Body of pancreas (tissue), 4 donors: ENCODE measurements at regions not wholly inside any gene's neighbourhood (a gene's known extent, or its start where the extent isn't known, plus 50 kb on each side); places are given as distances from the start of the nearest gene placed in this dataset.

Experiments used
- POLR2A ChIP-seq, 3 donors: fragments of 450-650 bp; IDR thresholded peaks; one replicate each; pipeline ENCODE4 v1.6.1; 2016; ENCODE audit warnings: antibody characterized with exemption in 3 of 3, mild to moderate bottlenecking in 2 of 3
- TF ChIP-seq, protein P1 (sequence below), 7 experiments: fragments of 450-650 bp in 4 of 7; fragments of 200-600 bp in 3 of 7; sonication (generic) in 3 of 7; IDR thresholded peaks; one replicate each; pipeline ENCODE4 v1.5.1; 2016 to 2019; ENCODE audit warnings: antibody characterized with exemption in 7 of 7

DNA sequence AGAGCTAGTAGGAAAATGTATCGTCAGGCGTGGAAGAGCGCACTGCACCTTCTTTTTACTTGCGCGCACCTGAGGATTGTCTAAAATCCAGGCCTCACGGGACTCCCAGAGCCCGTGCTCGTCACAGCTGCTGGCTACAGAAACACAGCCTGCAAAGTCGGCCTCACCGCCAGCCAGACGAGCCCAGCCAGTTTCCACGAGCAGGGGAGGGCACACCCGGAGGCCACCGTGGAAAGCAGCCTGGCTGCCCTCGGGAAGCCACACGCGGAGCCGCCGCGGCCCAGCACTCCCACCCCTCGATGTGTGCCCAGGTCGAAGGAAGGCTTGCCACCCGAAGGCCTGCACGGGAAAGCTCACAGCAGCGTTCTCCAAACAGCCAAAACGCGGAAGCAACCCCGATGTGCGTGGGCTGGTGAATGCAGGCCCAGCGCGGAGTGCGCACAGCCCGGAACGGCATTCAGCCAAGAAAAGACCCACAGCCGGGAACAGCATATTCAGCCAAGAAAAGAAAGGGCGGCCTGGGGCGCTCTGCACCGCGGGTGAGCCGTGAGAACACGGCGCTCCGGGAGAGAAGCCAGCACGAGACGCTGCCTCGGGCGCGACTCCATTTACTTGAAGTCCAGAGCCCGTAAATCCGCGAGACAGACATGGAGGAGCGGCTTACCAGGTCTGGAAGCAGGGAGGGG is 53.9 kb upstream of the SALL3 start:
- TF ChIP-seq, protein P1, sequence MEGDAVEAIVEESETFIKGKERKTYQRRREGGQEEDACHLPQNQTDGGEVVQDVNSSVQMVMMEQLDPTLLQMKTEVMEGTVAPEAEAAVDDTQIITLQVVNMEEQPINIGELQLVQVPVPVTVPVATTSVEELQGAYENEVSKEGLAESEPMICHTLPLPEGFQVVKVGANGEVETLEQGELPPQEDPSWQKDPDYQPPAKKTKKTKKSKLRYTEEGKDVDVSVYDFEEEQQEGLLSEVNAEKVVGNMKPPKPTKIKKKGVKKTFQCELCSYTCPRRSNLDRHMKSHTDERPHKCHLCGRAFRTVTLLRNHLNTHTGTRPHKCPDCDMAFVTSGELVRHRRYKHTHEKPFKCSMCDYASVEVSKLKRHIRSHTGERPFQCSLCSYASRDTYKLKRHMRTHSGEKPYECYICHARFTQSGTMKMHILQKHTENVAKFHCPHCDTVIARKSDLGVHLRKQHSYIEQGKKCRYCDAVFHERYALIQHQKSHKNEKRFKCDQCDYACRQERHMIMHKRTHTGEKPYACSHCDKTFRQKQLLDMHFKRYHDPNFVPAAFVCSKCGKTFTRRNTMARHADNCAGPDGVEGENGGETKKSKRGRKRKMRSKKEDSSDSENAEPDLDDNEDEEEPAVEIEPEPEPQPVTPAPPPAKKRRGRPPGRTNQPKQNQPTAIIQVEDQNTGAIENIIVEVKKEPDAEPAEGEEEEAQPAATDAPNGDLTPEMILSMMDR (IDR thresholded peaks at IDR 0.05): no peak
- TF ChIP-seq POLR2A (IDR thresholded peaks at IDR 0.05): no peak
